ENCODE measurements at regions not wholly inside any gene's neighbourhood (a gene's known extent, or its start where the extent isn't known, plus 50 kb on each side); places are given as distances from the start of the nearest gene placed in this dataset.

- TF ChIP-seq, protein P1, sequence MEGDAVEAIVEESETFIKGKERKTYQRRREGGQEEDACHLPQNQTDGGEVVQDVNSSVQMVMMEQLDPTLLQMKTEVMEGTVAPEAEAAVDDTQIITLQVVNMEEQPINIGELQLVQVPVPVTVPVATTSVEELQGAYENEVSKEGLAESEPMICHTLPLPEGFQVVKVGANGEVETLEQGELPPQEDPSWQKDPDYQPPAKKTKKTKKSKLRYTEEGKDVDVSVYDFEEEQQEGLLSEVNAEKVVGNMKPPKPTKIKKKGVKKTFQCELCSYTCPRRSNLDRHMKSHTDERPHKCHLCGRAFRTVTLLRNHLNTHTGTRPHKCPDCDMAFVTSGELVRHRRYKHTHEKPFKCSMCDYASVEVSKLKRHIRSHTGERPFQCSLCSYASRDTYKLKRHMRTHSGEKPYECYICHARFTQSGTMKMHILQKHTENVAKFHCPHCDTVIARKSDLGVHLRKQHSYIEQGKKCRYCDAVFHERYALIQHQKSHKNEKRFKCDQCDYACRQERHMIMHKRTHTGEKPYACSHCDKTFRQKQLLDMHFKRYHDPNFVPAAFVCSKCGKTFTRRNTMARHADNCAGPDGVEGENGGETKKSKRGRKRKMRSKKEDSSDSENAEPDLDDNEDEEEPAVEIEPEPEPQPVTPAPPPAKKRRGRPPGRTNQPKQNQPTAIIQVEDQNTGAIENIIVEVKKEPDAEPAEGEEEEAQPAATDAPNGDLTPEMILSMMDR (IDR thresholded peaks at IDR 0.05), result no peak
- no peak for TF ChIP-seq POLR2A (IDR thresholded peaks at IDR 0.05)
- no peak for TF ChIP-seq POLR2AphosphoS5 (IDR thresholded peaks at IDR 0.05; ENCODE audit: insufficient read depth in 1 of 2, low read depth in 1 of 2)
Observed at GRCh38 chr4:83858131-83858530, 322.2 kb downstream of the GPAT3 start.

Measured in vagina (tissue), 2 donors.